T-helper 17 cell (primary cell): ENCODE measurements at regions not wholly inside any gene's neighbourhood (a gene's known extent, or its start where the extent isn't known, plus 50 kb on each side); places are given as distances from the start of the nearest gene placed in this dataset.
A peak's percentile ranks its signal among the peaks of the same experiment; 100 is the strongest.

ENCODE experiments used
- ATAC-seq: fragments of 150-1000 bp; cut with Tn5 transposase; 2 replicates; pipeline ENCODE4 v1.10.0; 2021; ENCODE audit warnings: mild to moderate bottlenecking, moderate library complexity
- DNase-seq, 3 donors: peaks; one replicate each; pipeline versions ENCODE4 v3.0.0 to v3.0.0-alpha.2; 2020 to 2021
- H3K9me3 ChIP-seq: one replicate; pipeline ENCODE4 v1.7.0; 2013; ENCODE audit warnings: low read length, mild to moderate bottlenecking; ENCODE audit not compliant: control insufficient read depth, poor library complexity, severe bottlenecking
- H3K27ac Mint-ChIP-seq: one replicate; pipeline ENCODE4 v1.8.0; 2022; ENCODE audit warnings: mild to moderate bottlenecking, moderate library complexity, mixed read lengths
- H3K27me3 Mint-ChIP-seq: one replicate; pipeline ENCODE4 v1.8.0; 2022; ENCODE audit warnings: mixed read lengths
- H3K36me3 Mint-ChIP-seq: one replicate; pipeline ENCODE4 v1.8.0; 2022; ENCODE audit warnings: low read depth, mixed read lengths
- H3K4me1 Mint-ChIP-seq: one replicate; pipeline ENCODE4 v1.8.0; 2022; ENCODE audit warnings: mild to moderate bottlenecking, mixed read lengths
- H3K4me3 Mint-ChIP-seq: one replicate; pipeline ENCODE4 v1.8.0; 2022; ENCODE audit warnings: mild to moderate bottlenecking, moderate library complexity, mixed read lengths

GRCh38 chr15:70501849-70502248, 261.5 kb downstream of the UACA start:
- Mint-ChIP-seq H3K4me1 (peaks cover 36% of the 10 kb centered on the region), H3K27me3 (no peaks in the 10 kb centered on the region), H3K27ac (no peak overlapping the region), H3K36me3 (no peaks in the 10 kb centered on the region), H3K4me3 (no peak overlapping the region)
- H3K9me3 ChIP-seq = no peaks in the 10 kb centered on the region
- ATAC-seq (no peak), DNase-seq (no peak)

GRCh38 chr15:70501121-70501727, 262.1 kb downstream of the UACA start:
- Mint-ChIP-seq H3K27ac (no peak overlapping the region), H3K36me3 (no peaks in the 10 kb centered on the region), H3K4me1 (peaks cover 41% of the 10 kb centered on the region), H3K4me3 (no peak overlapping the region), H3K27me3 (no peaks in the 10 kb centered on the region)
- no peak for DNase-seq
- no peak for ATAC-seq
- no peaks in the 10 kb centered on the region for H3K9me3 ChIP-seq

GRCh38 chr15:70499791-70500190, 263.6 kb downstream of the UACA start:
- Mint-ChIP-seq H3K27me3 (no peaks in the 10 kb centered on the region), H3K4me3 (no peak overlapping the region), H3K36me3 (no peaks in the 10 kb centered on the region), H3K4me1 (peaks cover 49% of the 10 kb centered on the region), H3K27ac (no peak overlapping the region)
- no peaks in the 10 kb centered on the region for H3K9me3 ChIP-seq
- ATAC-seq = no peak
- DNase-seq = no peak

- Mint-ChIP-seq H3K4me1 (peaks cover 49% of the 10 kb centered on the region), H3K27ac (no peak overlapping the region), H3K4me3 (no peak overlapping the region), H3K36me3 (no peaks in the 10 kb centered on the region), H3K27me3 (no peaks in the 10 kb centered on the region)
- no peaks in the 10 kb centered on the region for H3K9me3 ChIP-seq
- DNase-seq (no peak), ATAC-seq (no peak)
These were observed 265.2 kb downstream of the UACA start for GRCh38 chr15:70498096-70498626.

- Mint-ChIP-seq H3K27me3 (no peaks in the 10 kb centered on the region), H3K27ac (no peak overlapping the region), H3K4me1 (peaks cover 49% of the 10 kb centered on the region), H3K36me3 (no peaks in the 10 kb centered on the region), H3K4me3 (no peak overlapping the region)
- DNase-seq (no peak), ATAC-seq (no peak)
- H3K9me3 ChIP-seq = no peaks in the 10 kb centered on the region
These were observed 265.7 kb downstream of the UACA start for GRCh38 chr15:70497661-70498060.

- Mint-ChIP-seq H3K4me3 (no peak overlapping the region), H3K27ac (no peak overlapping the region), H3K36me3 (no peaks in the 10 kb centered on the region), H3K4me1 (peaks cover 61% of the 10 kb centered on the region), H3K27me3 (no peaks in the 10 kb centered on the region)
- ATAC-seq (no peak), DNase-seq (no peak)
- H3K9me3 ChIP-seq = no peaks in the 10 kb centered on the region
These were observed 267.3 kb downstream of the UACA start for GRCh38 chr15:70495991-70496599.

GRCh38 chr15:70494852-70495571, 268.3 kb downstream of the UACA start:
- Mint-ChIP-seq H3K27ac (no peak overlapping the region), H3K4me3 (no peak overlapping the region), H3K27me3 (peaks cover 8% of the 10 kb centered on the region), H3K36me3 (no peaks in the 10 kb centered on the region), H3K4me1 (peaks cover 68% of the 10 kb centered on the region)
- ATAC-seq (no peak), DNase-seq (no peak)
- no peaks in the 10 kb centered on the region for H3K9me3 ChIP-seq

GRCh38 chr15:70494517-70494851, 268.9 kb downstream of the UACA start:
- no peaks in the 10 kb centered on the region for H3K9me3 ChIP-seq
- ATAC-seq (no peak), DNase-seq (no peak)
- Mint-ChIP-seq H3K27me3 (peaks cover 12% of the 10 kb centered on the region), H3K4me3 (no peak overlapping the region), H3K4me1 (peaks cover 72% of the 10 kb centered on the region), H3K27ac (no peak overlapping the region), H3K36me3 (no peaks in the 10 kb centered on the region)

GRCh38 chr15:70493787-70494516, 269.4 kb downstream of the UACA start:
- DNase-seq = no peak
- ATAC-seq = no peak
- peak overlapping the region; percentile 90 for H3K27ac Mint-ChIP-seq
- H3K4me3 Mint-ChIP-seq = peak overlapping the region; percentile 87
- peaks cover 69% of the 10 kb centered on the region for H3K4me1 Mint-ChIP-seq
- H3K27me3 Mint-ChIP-seq = peaks cover 14% of the 10 kb centered on the region
- no peaks in the 10 kb centered on the region for H3K9me3 ChIP-seq
- H3K36me3 Mint-ChIP-seq = no peaks in the 10 kb centered on the region

GRCh38 chr15:70493376-70493775, 270.0 kb downstream of the UACA start:
- Mint-ChIP-seq H3K27ac (peak overlapping the region; percentile 90), H3K4me1 (peaks cover 73% of the 10 kb centered on the region), H3K27me3 (peaks cover 14% of the 10 kb centered on the region), H3K4me3 (peak overlapping the region; percentile 87), H3K36me3 (no peaks in the 10 kb centered on the region)
- DNase-seq (no peak), ATAC-seq (no peak)
- H3K9me3 ChIP-seq = no peaks in the 10 kb centered on the region

GRCh38 chr15:70492240-70493177, 270.8 kb downstream of the UACA start:
- peak; percentile 37 to 66 (median 66) for DNase-seq
- Mint-ChIP-seq H3K27ac (peak overlapping the region; percentile 90), H3K4me1 (peaks cover 80% of the 10 kb centered on the region), H3K4me3 (peak overlapping the region; percentile 87), H3K27me3 (peaks cover 14% of the 10 kb centered on the region), H3K36me3 (no peaks in the 10 kb centered on the region)
- ATAC-seq = peak; percentile 89
- no peaks in the 10 kb centered on the region for H3K9me3 ChIP-seq

- H3K27me3 Mint-ChIP-seq = peaks cover 14% of the 10 kb centered on the region
- ATAC-seq = no peak
- H3K36me3 Mint-ChIP-seq = no peaks in the 10 kb centered on the region
- H3K4me3 Mint-ChIP-seq = peak overlapping the region; percentile 87
- H3K9me3 ChIP-seq = no peaks in the 10 kb centered on the region
- peaks cover 78% of the 10 kb centered on the region for H3K4me1 Mint-ChIP-seq
- H3K27ac Mint-ChIP-seq = peak overlapping the region; percentile 90
- no peak for DNase-seq
These were observed 271.7 kb downstream of the UACA start for GRCh38 chr15:70491641-70492040.
